GM18873 (cell line): ENCODE measurements at regions not wholly inside any gene's neighbourhood (a gene's known extent, or its start where the extent isn't known, plus 50 kb on each side); places are given as distances from the start of the nearest gene placed in this dataset.
"Not testable (repeated sequence)": the region's sequence is repeated elsewhere in the genome, so short reads cannot be mapped to it uniquely, and the experiment has no call there.

Source experiments
- ATAC-seq: cut with Tn5 transposase; IDR thresholded peaks from one replicate; pipeline ENCODE4 v1.9.1; 2021; ENCODE audit warnings: mild to moderate bottlenecking, moderate library complexity, moderate number of reproducible peaks; ENCODE audit not compliant: unreplicated experiment, low FRiP score

DNA sequence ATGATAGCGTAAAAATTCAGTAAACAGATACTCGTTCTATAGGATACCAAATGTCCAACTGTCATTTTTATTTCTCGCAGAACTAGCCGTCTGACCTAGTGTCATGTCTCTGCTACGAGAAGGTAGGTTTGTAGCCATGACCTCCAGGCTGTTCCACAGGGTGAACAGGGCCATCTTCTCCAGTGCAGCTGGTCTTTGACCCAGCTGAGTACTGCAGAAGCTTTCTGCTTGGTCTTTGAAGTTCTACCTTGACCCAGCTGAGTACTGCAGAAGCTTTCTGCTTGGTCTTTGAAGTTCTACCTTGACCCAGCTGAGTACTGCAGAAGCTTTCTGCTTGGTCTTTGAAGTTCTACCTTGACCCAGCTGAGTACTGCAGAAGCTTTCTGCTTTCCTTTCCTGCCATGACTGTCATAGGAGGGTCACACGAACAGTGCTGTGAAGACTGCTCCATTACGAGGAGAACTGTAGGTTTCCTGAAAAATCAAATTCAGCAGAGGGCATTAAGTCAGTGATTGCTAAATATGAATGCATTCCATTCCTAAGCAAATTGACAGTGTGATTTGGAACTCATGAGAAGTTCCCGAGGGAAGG lies 532.8 kb upstream of the NRP1 start:
- ATAC-seq = not testable (repeated sequence)

DNA sequence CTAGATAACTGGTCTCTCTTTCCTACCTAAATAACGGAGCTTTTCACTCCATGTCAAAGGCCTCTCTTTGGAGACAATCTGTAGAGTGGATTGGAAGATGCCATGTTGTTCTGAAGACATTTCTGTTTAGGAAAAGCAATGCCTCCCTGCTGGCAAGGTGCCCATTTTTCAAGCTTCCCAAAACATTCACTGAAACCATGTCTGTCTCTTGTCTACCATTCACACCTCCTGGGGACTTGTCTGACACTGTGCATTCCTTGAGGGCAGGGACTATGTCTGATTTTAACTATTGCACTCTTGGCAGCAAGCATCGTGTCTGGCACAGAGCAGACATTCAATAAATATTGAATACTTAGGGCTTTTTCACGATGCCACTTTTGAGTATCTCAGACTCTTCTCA lies 528.9 kb upstream of the NRP1 start:
- ATAC-seq = no peak

DNA sequence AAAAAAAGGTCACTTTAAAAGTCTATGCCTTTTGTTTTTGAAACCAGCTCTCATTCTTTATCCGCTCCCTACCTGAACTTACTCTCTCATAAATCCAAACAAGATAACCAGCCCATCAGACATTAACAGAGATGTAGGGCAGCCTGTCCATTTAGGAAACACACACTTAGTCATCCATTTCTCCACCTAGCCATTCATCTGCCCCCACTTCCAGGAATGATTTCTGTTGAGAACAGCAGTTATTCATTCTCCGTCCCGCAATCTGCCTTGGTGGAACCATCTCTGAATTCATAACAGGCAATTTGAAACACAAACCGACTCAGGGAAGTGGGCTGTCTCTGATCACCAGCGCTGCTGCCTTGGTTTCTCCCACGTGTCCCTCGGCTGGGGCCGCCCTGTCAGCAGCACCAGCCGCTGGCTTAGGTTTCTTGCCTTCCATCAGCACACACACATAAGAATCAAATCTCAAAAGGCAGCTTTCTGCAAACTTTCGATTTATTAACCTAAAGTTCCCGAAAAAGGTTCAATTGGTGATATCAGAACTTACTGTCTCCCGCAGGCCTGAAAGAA lies 528.2 kb upstream of the NRP1 start:
- ATAC-seq = no peak

DNA sequence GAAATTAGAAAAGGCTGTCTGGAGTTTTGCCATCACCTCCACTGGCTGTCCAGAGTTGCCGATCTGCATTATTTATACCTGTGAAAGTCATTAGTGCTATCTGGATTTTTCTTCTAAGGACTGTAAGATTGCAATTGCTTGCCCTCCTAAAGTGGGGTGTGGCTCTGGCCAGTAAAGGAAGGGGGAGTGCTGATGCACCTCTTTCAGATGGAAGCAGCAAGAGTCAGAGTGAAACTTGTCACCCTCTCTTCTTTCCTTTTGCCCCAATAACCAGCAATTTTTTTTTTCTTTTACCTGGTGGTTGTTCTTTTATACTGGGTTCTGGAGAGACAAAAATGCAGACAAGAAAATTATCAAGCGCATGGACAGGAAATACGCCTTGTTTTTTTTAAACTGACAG lies 527.4 kb upstream of the NRP1 start:
- ATAC-seq = no peak

DNA sequence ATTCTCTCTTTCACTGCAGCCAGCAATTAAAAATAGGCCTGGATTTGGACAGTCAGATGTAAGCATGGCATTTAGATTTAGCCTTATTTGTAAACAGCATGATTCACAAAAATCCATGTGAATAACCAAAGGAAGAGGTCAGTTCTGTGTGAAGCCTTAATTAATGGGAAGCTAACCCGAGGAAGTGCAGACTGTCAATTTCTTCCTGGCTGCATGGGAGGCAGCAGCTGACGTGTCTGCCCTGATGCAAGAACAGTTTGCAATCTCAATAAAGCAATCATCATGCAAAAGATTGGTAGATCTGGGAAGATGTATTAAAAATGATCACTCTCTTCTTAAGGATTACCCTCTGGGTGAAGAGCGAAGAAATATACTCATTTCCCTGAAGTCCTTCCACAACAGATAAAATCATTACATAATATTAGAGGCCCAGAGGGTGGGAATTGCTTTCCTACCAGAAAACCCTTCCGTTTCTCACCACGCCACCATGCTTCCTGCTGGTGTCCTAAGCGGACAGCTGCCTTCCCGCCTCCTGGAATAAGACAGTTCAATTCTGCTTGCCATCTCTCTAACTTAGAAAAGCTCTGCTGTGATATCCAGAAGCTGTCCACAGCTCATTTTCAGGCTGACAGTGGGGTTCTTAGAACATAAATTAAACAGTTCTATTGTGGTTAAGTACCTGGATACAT lies 526.7 kb upstream of the NRP1 start:
- ATAC-seq = no peak

DNA sequence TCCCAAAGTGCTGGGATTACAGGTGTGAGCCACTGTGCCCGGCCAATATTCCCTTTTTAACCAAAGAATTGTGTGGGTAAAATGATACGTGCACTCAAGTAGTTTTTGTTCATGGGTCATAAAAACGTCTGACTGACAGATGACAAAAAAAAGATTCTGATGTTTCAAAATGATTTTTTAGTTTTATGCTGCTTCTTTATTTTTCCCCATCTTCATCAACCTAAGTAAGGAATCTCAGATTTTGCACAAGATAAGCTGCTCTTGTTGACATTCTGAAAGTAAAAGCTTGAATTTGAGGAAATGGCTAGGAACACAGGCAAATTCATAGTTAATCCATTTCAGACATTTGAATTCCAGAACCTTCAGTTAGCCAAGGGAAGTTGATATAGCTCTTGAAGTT lies 526.1 kb upstream of the NRP1 start:
- ATAC-seq = no peak

DNA sequence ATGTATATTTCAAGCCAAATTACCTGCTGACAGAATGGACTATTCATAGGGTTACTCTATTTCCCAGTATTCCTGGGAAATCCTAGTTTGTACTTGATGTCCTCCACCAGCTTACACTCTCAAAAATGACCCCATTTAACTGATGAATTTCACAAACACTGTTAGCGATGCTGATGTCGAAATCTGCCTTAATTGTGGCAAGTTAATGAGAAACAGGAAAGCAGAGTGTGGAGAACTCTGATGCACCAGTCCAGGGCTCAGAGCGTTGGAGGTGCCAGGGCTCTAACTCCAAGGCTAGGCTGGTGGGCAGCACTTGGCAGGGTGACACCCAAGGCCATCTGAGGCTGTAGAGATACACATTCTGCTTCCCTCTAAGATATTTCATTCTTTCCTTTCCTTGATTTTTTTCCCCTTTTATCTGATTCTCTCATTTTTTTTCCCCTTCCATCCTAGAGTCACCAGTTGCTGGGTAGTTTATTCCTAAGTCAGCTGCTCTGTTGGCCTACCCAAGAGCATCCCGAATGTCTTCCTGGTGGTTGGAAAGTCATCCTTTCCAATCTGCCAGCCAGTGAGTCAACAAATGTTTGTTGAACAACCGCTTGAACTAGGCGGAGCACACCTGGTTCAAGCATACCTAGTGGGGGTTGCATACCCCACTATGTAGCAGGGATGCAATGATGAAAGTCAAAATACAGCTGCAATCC lies 525.0 kb upstream of the NRP1 start:
- no peak for ATAC-seq

DNA sequence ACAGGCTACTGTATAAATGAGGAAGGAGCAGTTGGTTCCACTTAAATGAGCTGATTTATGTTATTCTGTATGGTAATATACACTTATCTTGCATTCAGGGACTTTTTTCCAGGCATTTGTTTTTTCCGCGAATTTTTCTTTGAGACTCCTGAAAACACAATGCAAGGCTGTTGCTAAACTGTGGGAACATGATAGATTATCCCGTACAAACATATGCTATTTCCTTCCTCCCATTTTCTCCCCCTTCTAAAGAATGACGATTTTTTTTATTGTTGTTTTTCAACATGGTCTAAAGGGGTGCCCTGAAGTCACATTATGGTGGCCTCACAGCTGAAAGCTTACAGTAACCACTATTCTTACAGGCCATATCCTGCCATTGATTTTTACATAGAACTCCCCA lies 523.9 kb upstream of the NRP1 start:
- ATAC-seq = no peak

DNA sequence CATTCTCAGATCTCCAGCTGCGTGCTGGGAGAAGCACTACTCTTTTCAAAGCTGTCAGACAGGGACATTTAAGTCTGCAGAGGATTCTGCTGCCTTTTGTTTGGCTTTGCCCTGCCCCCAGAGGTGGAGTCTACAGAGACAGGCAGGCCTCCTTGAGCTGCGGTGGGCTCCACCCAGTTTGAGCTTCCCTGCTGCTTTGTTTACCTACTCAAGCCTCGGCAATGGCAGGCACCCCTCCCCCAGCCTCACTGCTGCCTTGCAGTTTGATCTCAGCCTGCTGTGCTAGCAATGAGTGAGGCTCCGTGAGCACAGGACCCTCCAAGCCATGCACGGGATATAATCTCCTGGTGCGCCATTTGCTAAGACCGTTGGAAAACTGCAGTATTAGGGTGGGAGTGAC lies 518.8 kb upstream of the NRP1 start:
- ATAC-seq = not testable (repeated sequence)

DNA sequence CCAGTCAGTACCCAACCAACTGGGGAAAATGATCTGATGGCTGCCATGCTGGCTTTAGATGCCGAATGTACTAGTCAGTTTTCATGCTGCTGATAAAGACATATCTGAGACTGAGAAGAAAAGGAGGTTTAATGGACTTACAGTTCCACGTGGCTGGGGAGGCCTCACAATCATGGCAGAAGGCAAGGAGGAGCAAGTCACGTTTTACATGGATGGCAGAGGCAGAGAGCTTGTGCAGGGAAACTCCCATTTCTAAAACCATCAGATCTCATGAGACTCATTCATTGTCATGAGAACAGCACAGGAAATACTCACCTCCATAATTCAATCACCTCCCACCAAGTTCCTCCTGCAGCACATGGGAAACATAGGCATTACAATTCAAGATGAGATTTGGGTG lies 508.9 kb upstream of the NRP1 start:
- no peak for ATAC-seq

DNA sequence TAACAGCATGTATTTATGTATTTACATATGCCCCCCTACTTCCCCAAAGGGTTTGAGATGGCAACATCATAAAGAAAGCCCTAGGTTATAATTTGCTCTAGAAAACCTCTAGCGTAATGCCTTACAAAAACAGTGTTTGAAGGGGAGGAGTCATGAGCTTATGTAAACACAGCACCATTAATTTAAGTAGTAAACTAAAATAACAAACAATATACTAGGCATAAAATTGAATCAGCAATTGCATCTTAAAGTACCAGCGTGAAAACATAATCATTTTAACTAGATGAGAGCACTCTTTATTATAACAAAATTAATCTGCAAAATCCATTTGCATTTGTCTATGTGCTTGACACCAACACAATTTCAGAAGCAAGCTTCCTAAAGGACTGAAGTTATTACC lies 507.2 kb upstream of the NRP1 start:
- ATAC-seq = no peak

DNA sequence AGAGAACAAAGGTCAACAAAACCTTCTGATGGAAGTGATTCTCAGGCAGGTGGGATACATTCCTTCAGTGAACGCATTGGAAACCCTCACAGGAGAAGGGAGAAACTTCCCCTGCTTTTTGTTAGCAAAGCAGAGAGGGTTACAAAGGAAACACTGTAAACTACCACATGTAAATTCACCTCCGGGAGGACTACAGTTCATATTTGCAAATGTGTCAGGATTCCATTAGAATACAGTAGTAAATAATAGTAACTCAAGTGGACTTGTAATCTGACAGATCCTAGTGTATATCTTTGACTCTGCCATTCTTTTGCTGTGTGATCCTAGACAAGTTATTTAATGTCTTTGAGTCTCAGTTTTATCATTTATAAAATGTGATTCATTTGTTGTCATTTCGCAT lies 504.3 kb upstream of the NRP1 start:
- ATAC-seq = no peak

DNA sequence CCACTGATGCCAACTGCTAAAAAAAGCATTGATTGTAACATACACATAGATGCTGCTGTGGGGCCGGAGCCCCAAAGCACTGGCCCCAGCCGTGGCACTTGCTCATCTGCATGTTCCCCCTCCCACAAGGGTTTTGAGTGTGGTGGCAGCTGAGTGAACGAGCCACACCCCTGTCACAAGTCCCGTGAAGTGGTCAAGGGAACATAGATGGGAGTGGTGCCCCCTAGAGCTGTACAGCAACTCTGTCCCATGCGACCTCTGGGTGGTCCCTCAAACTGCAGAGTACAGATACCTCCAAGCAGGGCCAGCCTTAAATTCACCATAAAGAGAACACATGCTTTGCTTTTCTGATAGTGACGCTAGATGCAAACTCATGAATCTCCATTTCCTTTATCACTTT lies 503.3 kb upstream of the NRP1 start:
- ATAC-seq = no peak

DNA sequence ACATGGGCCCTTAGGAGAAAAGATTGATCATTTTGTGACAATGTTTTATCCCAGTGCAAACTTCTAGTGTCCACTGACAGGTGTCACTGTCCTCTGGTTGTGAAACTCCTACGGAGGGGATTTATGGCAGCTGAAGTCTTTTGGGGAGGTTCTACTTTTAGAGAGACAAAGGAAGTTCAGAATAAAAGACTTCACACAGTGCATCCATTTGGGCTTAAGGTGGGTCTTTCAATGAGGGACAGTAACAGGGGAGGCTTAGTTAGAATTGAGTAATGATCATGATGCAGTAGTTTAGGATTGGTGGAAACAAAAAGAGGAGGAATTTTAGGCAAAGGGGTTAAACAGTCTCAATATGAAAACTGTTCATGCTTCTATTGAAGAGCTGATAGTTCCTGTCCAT lies 501.1 kb upstream of the NRP1 start:
- ATAC-seq = no peak

DNA sequence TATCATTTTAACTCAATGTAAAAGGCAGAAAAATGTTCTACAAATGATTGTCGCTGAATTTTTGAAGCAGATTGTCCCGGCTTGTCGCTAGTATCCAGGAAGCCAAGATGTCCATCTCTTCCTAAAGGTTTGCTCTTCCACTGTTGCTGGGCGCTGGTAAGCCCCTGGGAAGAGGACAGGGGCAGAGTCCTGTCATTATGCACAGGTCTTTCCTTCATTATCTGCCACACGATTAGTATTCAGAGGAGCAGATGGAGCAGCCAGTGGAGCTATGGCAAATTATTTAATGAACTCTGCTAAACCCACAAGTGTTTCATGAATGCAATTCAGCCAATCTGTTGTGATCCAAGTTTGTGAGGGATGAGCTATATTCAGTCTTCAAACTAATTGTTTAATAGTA lies 499.1 kb upstream of the NRP1 start:
- ATAC-seq = no peak

DNA sequence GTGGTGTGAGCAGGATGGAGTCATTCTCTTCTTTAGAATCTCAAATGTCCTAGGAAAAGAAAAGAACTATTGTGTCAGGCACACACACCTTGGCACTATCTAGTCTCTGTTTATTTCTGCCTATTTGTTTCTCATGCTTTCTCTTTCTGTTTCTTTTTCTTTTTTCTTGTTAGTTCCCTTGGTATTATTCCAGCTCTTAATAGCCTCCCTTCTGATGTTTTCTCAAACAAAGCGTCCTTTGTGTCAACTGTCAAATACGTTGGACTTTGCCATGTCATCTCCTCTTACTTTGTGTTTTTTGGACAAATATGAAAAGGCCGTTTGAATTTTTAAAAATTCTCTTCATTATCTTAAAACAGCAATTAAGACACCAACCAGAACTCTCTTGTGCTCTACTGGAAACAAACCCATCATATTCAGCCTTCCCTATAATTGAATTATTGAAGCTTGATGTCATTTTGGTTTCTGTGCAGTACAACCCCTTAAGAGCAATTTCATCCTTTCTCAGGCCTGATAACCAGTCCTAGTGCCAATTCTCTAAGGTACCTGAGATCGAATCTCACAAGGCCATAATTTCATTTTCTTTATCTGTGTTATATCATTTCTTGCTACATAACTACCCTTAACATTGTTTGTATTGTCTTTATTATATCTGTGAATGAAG lies 497.8 kb upstream of the NRP1 start:
- no peak for ATAC-seq

DNA sequence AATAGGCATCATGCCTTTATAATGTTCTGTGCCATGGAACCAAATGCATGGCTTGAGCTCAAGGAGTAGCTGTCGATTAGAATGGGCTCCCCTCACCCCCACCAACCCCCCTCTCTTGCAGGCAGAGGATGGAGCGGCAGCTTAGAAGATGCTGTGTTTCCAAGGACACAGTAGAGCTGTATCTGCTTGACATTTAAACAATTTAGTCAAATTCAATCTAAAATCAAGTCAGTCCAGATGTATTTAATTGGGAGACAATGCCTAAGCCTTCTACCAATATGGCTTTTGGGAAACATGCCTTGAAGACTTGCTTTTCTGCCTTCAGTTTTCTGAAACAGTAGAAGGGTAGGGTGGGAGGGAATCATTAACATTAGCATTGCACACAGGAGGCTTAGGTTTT lies 497.1 kb upstream of the NRP1 start:
- ATAC-seq = no peak

DNA sequence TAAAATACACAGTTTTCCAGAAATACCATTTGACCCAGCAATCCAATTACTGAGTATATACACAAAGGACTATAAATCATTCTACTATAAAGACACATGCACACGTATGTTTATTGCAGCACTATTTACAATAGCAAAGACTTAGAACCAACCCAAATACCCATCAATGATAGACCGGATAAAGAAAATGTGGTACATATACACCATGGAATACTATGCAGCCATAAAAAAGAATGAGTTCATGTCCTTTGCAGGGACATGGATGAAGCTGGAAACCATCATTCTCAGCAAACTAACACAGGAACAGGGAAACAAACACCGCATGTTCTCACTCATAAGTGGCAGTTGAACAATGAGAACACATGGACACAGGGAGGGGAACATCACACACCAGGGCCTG lies 495.4 kb upstream of the NRP1 start:
- ATAC-seq = not testable (repeated sequence)

DNA sequence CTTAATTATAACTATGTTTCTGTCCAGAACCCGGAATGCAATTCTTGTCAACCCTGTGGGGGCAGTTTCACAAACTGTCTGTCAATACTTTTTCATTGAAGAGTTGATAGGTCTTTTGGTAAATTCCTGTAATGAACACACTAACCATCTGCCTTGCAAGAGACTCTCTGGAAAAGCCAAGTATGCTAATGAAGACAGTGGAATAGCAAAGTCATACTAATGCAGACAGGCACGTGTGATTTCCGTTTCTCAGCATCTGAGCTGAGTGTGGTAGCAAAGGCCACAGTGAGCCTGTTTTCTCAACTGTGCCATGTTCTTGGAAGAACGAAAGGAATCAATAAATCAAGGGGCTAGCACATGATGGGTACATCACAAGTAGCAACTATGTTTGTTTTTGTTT lies 494.1 kb upstream of the NRP1 start:
- ATAC-seq = no peak

DNA sequence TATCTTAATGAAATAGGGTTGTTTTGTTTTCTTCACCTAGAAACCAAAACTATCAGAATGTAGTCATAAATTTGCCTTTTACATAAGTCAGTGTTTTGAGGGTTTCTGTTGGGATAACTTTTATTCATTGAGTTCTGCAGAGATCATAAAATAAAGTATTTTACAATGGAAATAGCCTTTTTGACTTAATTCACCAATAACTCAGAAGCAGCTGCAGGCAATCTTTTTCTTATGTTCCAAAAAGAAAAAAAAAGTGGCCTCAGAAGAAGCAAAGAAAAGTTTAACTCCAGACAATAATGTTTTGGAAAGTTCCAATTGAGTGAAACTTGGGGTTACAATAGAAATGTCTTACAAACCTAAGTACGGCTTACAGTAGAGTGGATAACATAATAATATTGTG lies 491.7 kb upstream of the NRP1 start:
- no peak for ATAC-seq

DNA sequence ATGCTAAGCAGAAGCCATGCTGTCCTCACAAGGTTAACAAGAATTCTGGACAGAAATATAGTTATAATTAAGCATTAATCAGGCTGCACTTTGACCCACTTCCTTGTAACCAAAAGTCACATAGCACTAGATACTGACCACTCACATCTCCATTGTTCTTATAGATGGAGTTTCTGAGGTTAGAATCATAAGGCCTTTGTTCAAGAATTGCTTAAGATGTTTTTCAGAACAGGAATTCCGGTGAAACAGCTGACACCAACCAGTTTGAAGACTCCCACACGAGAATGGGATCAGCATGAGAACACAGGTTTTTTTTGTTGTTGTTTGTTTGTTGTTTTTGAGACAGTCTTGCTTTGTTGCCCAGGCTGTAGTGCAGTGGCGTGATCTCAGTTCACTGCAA lies 488.3 kb upstream of the NRP1 start:
- no peak for ATAC-seq
